ENCODE measurements at regions not wholly inside any gene's neighbourhood (a gene's known extent, or its start where the extent isn't known, plus 50 kb on each side); places are given as distances from the start of the nearest gene placed in this dataset.

DNA sequence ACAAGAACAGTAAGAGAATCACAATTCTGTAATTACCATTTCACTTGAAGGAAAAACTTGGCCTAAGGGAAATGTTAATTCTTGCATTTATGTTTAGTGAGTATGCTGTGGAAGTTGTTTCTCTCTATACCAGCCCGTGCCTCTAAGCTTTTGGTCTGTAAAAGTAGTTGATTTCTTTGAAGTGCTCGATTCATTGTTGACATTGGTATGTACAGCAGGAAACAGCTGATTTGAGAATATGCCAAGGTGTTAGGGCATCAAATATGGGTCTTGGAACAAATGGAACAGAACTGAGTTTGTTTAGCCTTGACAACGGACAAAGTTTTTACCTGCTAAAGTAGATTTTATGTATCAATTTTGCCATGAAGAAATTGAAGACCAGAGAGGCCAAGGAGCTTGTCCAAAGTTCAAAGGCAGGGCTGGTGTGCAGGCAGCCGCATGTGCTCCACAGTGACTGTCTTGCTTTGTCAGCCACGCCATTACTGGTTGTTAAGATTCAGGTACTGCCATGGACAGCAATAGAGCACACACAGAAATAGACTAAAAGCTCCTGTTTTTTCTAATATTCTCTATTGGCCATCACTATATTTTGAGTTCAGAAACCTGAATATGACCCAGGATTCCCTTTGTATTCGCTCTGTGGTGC is 75.5 kb upstream of the TLR3 start (continued):
- TF ChIP-seq SMAD3 (CRISPR knock-in tag; IDR thresholded peaks at IDR 0.05; ENCODE audit: borderline replicate concordance) (no peak), NR2C2 (CRISPR knock-in tag; IDR thresholded peaks at IDR 0.05) (no peak), EMX1 (CRISPR knock-in tag; IDR thresholded peaks at IDR 0.05) (no peak), ELF4 (CRISPR knock-in tag; IDR thresholded peaks at IDR 0.05; ENCODE audit: low read depth) (no peak), ETV6 (CRISPR knock-in tag; IDR thresholded peaks at IDR 0.05) (no peak), ESRRA (CRISPR knock-in tag; IDR thresholded peaks at IDR 0.05; ENCODE audit: borderline replicate concordance) (no peak), NFE2L1 (CRISPR knock-in tag; IDR thresholded peaks at IDR 0.05) (no peak)
- TF ChIP-seq, protein P1, sequence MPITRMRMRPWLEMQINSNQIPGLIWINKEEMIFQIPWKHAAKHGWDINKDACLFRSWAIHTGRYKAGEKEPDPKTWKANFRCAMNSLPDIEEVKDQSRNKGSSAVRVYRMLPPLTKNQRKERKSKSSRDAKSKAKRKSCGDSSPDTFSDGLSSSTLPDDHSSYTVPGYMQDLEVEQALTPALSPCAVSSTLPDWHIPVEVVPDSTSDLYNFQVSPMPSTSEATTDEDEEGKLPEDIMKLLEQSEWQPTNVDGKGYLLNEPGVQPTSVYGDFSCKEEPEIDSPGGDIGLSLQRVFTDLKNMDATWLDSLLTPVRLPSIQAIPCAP (CRISPR knock-in tag; IDR thresholded peaks at IDR 0.05) = no peak
- TF ChIP-seq, protein P2, sequence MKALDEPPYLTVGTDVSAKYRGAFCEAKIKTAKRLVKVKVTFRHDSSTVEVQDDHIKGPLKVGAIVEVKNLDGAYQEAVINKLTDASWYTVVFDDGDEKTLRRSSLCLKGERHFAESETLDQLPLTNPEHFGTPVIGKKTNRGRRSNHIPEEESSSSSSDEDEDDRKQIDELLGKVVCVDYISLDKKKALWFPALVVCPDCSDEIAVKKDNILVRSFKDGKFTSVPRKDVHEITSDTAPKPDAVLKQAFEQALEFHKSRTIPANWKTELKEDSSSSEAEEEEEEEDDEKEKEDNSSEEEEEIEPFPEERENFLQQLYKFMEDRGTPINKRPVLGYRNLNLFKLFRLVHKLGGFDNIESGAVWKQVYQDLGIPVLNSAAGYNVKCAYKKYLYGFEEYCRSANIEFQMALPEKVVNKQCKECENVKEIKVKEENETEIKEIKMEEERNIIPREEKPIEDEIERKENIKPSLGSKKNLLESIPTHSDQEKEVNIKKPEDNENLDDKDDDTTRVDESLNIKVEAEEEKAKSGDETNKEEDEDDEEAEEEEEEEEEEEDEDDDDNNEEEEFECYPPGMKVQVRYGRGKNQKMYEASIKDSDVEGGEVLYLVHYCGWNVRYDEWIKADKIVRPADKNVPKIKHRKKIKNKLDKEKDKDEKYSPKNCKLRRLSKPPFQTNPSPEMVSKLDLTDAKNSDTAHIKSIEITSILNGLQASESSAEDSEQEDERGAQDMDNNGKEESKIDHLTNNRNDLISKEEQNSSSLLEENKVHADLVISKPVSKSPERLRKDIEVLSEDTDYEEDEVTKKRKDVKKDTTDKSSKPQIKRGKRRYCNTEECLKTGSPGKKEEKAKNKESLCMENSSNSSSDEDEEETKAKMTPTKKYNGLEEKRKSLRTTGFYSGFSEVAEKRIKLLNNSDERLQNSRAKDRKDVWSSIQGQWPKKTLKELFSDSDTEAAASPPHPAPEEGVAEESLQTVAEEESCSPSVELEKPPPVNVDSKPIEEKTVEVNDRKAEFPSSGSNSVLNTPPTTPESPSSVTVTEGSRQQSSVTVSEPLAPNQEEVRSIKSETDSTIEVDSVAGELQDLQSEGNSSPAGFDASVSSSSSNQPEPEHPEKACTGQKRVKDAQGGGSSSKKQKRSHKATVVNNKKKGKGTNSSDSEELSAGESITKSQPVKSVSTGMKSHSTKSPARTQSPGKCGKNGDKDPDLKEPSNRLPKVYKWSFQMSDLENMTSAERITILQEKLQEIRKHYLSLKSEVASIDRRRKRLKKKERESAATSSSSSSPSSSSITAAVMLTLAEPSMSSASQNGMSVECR (CRISPR knock-in tag; IDR thresholded peaks at IDR 0.05; ENCODE audit: borderline replicate concordance) = no peak
- TF ChIP-seq, protein P3, sequence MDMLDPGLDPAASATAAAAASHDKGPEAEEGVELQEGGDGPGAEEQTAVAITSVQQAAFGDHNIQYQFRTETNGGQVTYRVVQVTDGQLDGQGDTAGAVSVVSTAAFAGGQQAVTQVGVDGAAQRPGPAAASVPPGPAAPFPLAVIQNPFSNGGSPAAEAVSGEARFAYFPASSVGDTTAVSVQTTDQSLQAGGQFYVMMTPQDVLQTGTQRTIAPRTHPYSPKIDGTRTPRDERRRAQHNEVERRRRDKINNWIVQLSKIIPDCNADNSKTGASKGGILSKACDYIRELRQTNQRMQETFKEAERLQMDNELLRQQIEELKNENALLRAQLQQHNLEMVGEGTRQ (CRISPR knock-in tag; IDR thresholded peaks at IDR 0.05) = no peak
- TF ChIP-seq, protein P4, sequence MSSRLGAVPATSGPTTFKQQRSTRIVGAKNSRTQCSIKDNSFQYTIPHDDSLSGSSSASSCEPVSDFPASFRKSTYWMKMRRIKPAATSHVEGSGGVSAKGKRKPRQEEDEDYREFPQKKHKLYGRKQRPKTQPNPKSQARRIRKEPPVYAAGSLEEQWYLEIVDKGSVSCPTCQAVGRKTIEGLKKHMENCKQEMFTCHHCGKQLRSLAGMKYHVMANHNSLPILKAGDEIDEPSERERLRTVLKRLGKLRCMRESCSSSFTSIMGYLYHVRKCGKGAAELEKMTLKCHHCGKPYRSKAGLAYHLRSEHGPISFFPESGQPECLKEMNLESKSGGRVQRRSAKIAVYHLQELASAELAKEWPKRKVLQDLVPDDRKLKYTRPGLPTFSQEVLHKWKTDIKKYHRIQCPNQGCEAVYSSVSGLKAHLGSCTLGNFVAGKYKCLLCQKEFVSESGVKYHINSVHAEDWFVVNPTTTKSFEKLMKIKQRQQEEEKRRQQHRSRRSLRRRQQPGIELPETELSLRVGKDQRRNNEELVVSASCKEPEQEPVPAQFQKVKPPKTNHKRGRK (CRISPR knock-in tag; IDR thresholded peaks at IDR 0.05; ENCODE audit: borderline replicate concordance) = no peak
- TF ChIP-seq, protein P5, sequence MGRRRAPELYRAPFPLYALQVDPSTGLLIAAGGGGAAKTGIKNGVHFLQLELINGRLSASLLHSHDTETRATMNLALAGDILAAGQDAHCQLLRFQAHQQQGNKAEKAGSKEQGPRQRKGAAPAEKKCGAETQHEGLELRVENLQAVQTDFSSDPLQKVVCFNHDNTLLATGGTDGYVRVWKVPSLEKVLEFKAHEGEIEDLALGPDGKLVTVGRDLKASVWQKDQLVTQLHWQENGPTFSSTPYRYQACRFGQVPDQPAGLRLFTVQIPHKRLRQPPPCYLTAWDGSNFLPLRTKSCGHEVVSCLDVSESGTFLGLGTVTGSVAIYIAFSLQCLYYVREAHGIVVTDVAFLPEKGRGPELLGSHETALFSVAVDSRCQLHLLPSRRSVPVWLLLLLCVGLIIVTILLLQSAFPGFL (CRISPR knock-in tag; IDR thresholded peaks at IDR 0.05; ENCODE audit: borderline replicate concordance) = no peak
- TF ChIP-seq, protein P6, sequence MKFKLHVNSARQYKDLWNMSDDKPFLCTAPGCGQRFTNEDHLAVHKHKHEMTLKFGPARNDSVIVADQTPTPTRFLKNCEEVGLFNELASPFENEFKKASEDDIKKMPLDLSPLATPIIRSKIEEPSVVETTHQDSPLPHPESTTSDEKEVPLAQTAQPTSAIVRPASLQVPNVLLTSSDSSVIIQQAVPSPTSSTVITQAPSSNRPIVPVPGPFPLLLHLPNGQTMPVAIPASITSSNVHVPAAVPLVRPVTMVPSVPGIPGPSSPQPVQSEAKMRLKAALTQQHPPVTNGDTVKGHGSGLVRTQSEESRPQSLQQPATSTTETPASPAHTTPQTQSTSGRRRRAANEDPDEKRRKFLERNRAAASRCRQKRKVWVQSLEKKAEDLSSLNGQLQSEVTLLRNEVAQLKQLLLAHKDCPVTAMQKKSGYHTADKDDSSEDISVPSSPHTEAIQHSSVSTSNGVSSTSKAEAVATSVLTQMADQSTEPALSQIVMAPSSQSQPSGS (CRISPR knock-in tag; IDR thresholded peaks at IDR 0.05; ENCODE audit: borderline replicate concordance, low read depth) = no peak

DNA sequence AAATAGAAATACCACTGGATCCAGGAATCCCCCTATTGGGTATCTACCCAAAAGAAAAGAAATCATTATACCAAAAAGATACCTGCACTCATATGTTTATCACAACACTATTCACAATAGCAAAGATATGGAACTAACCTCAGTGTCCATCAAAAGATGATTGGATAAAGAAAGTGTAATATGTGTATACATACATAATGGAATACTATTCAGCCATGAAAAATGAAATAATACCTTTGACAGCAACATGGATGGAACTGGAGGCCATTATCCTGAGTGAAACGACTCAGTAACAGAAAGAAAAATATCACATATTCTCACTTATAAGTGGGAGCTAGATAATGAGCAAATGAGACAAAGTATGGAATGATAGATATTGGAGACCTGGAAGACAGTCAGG is 74.2 kb upstream of the TLR3 start:
- Mint-ChIP-seq H3K27ac (no peak overlapping the region), H3K27me3 (ENCODE audit: low read depth) (peaks cover 2% of the 10 kb centered on the region; the same call in 1 of the 2 replicates), H3K4me3 (no peak overlapping the region), H3K4me1 (peaks cover 19% of the 10 kb centered on the region), H3K9me3 (peaks cover 21% of the 10 kb centered on the region), H3K36me3 (peaks cover 18% of the 10 kb centered on the region)
- POLR2A ChIA-PET = no interaction called here
- TF ChIP-seq FOXK1 (CRISPR knock-in tag; IDR thresholded peaks at IDR 0.05) (no peak), ZNF263 (CRISPR knock-in tag; IDR thresholded peaks at IDR 0.05; ENCODE audit: low read depth) (no peak), ESRRA (CRISPR knock-in tag; IDR thresholded peaks at IDR 0.05; ENCODE audit: borderline replicate concordance) (no peak), NR2C2 (CRISPR knock-in tag; IDR thresholded peaks at IDR 0.05) (no peak), ELF4 (CRISPR knock-in tag; IDR thresholded peaks at IDR 0.05; ENCODE audit: low read depth) (no peak), GRHL2 (CRISPR knock-in tag; IDR thresholded peaks at IDR 0.05; ENCODE audit: insufficient replicate concordance, severe bottlenecking) (no peak), SOX15 (CRISPR knock-in tag; IDR thresholded peaks at IDR 0.05) (no peak)
- TF ChIP-seq, protein P3 (CRISPR knock-in tag; IDR thresholded peaks at IDR 0.05) = no peak
- TF ChIP-seq, protein P1 (CRISPR knock-in tag; IDR thresholded peaks at IDR 0.05) = no peak
- ATAC-seq = no peak
- DNase-seq (ENCODE audit: low spot score) = no peak
- CTCF ChIA-PET = interaction anchor here (0.8 to 1.4 kb wide), 3 partner anchors 27 to 143 kb away, joined by 3 read pairs; no protein-coding TSS in a partner anchor
